Glomerular visceral epithelial cell (primary cell): ENCODE measurements at regions not wholly inside any gene's neighbourhood (a gene's known extent, or its start where the extent isn't known, plus 50 kb on each side); places are given as distances from the start of the nearest gene placed in this dataset.
"Not testable (repeated sequence)": the region's sequence is repeated elsewhere in the genome, so short reads cannot be mapped to it uniquely, and the experiment has no call there.

Source experiments
- DNase-seq: peaks from one replicate; pipeline ENCODE4 v3.0.0-alpha.2; 2016; ENCODE audit errors: extremely low spot score

- no peak for DNase-seq
Measured at GRCh38 chr6:170149681-170150589, 140.9 kb downstream of the DLL1 start.

GRCh38 chr6:170148709-170149470, 142.0 kb downstream of the DLL1 start:
- DNase-seq, result no peak

- no peak for DNase-seq
Measured at GRCh38 chr6:170147832-170148708, 142.8 kb downstream of the DLL1 start.

- no peak for DNase-seq
Measured at GRCh38 chr6:170147056-170147787, 143.7 kb downstream of the DLL1 start.

- DNase-seq, result no peak
Measured at GRCh38 chr6:170146640-170147039, 144.2 kb downstream of the DLL1 start.

- DNase-seq, result not testable (repeated sequence)
Measured at GRCh38 chr6:170146131-170146530, 144.7 kb downstream of the DLL1 start.

GRCh38 chr6:170145716-170146115, 145.2 kb downstream of the DLL1 start:
- not testable (repeated sequence) for DNase-seq

- DNase-seq, result no peak
Measured at GRCh38 chr6:170145272-170145592, 145.6 kb downstream of the DLL1 start.

GRCh38 chr6:170144571-170145271, 146.2 kb downstream of the DLL1 start:
- no peak for DNase-seq

- DNase-seq, result no peak
Measured at GRCh38 chr6:170143401-170144150, 147.3 kb downstream of the DLL1 start.

GRCh38 chr6:170142559-170142958, 148.3 kb downstream of the DLL1 start:
- no peak for DNase-seq

- not testable (repeated sequence) for DNase-seq
Measured at GRCh38 chr6:170141061-170141460, 149.8 kb downstream of the DLL1 start.

GRCh38 chr6:170140129-170140528, 150.7 kb downstream of the DLL1 start:
- DNase-seq, result no peak

- no peak for DNase-seq
Measured at GRCh38 chr6:170139531-170139930, 151.3 kb downstream of the DLL1 start.

- DNase-seq, result not testable (repeated sequence)
Measured at GRCh38 chr6:170139046-170139445, 151.8 kb downstream of the DLL1 start.

- no peak for DNase-seq
Measured at GRCh38 chr6:170137911-170138910, 152.7 kb downstream of the DLL1 start.

- no peak for DNase-seq
Measured at GRCh38 chr6:170137176-170137891, 153.5 kb downstream of the DLL1 start.
